ENCODE measurements at regions not wholly inside any gene's neighbourhood (a gene's known extent, or its start where the extent isn't known, plus 50 kb on each side); places are given as distances from the start of the nearest gene placed in this dataset.

DNA sequence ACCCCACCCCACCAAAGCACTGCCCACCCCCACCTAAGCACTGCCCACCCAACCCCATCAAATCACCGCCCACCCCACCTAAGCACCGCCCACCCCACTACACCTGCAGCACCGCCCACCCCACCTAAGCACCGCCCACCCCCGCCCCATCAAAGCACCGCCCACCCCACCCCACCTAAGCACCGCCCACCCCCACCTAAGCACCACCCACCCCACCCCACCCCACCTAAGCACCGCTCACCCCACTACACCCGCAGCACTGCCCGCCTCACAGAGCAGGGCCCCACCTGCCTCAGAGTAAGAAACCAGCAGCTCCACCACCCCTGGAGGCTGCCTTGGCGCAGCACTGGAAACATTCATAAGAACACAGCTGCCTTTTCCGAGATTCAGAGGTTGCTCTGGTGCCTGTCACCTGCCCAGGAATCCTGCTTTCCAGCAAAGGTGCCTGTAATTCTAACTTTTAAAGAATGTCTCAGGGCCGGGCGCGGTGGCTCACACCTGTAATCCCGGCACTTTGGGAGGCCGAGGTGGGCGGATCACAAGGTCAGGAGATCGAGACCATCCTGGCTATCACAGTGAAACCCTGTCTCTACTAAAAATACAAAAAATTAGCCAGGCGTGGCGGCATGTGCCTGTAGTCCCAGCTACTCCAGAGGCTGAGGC lies 148.2 kb downstream of the BMP7 start:
- TF ChIP-seq, protein P1, sequence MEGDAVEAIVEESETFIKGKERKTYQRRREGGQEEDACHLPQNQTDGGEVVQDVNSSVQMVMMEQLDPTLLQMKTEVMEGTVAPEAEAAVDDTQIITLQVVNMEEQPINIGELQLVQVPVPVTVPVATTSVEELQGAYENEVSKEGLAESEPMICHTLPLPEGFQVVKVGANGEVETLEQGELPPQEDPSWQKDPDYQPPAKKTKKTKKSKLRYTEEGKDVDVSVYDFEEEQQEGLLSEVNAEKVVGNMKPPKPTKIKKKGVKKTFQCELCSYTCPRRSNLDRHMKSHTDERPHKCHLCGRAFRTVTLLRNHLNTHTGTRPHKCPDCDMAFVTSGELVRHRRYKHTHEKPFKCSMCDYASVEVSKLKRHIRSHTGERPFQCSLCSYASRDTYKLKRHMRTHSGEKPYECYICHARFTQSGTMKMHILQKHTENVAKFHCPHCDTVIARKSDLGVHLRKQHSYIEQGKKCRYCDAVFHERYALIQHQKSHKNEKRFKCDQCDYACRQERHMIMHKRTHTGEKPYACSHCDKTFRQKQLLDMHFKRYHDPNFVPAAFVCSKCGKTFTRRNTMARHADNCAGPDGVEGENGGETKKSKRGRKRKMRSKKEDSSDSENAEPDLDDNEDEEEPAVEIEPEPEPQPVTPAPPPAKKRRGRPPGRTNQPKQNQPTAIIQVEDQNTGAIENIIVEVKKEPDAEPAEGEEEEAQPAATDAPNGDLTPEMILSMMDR (IDR thresholded peaks at IDR 0.05), result no peak
- no peak for TF ChIP-seq POLR2A (IDR thresholded peaks at IDR 0.05; ENCODE audit: low read depth)
- TF ChIP-seq POLR2AphosphoS5 (IDR thresholded peaks at IDR 0.05), result no peak
- TF ChIP-seq EP300 (IDR thresholded peaks at IDR 0.05), result no peak

Measured in esophagus muscularis mucosa (tissue), 4 donors.